ENCODE measurements at regions not wholly inside any gene's neighbourhood (a gene's known extent, or its start where the extent isn't known, plus 50 kb on each side); places are given as distances from the start of the nearest gene placed in this dataset.

- WGBS (ENCODE audit: insufficient coverage): no CpG with 5 or more reads among the region's 3 CpGs
- H3K36me3 ChIP-seq (ENCODE audit: control insufficient read depth, insufficient read depth, low read length): no peaks in the 10 kb centered on the region
- no peaks in the 10 kb centered on the region for H3K9me3 ChIP-seq (ENCODE audit: control insufficient read depth, insufficient read depth, low read length)
- H3K4me3 ChIP-seq (ENCODE audit: low read depth, low read length): no peak overlapping the region
- H3K4me1 ChIP-seq (ENCODE audit: control insufficient read depth, insufficient read depth, low read length): no peaks in the 10 kb centered on the region
- H3K27me3 ChIP-seq (ENCODE audit: control insufficient read depth, insufficient read depth, low read length): no peaks in the 10 kb centered on the region
- H3K27ac ChIP-seq (ENCODE audit: low read depth, low read length): no peak overlapping the region
- DNase-seq (ENCODE audit: low read depth in 4 of 6, low spot score in 6 of 6): no peak
These were observed 234.5 kb downstream of the HNRNPD start for GRCh38 chr4:82139287-82139686.

GRCh38 chr4:82138374-82138773 lies 235.4 kb downstream of the HNRNPD start:
- Histone ChIP-seq H3K36me3 (ENCODE audit: control insufficient read depth, insufficient read depth, low read length) (no peaks in the 10 kb centered on the region), H3K4me1 (ENCODE audit: control insufficient read depth, insufficient read depth, low read length) (no peaks in the 10 kb centered on the region), H3K9me3 (ENCODE audit: control insufficient read depth, insufficient read depth, low read length) (no peaks in the 10 kb centered on the region), H3K27ac (ENCODE audit: low read depth, low read length) (no peak overlapping the region), H3K4me3 (ENCODE audit: low read depth, low read length) (no peak overlapping the region), H3K27me3 (ENCODE audit: control insufficient read depth, insufficient read depth, low read length) (no peaks in the 10 kb centered on the region)
- no peak for DNase-seq (ENCODE audit: low read depth in 4 of 6, low spot score in 6 of 6)
- WGBS (ENCODE audit: insufficient coverage): no CpG with 5 or more reads among the region's 4 CpGs

- no peaks in the 10 kb centered on the region for H3K36me3 ChIP-seq (ENCODE audit: control insufficient read depth, insufficient read depth, low read length)
- DNase-seq (ENCODE audit: low read depth in 4 of 6, low spot score in 6 of 6): no peak
- no peak overlapping the region for H3K4me3 ChIP-seq (ENCODE audit: low read depth, low read length)
- H3K4me1 ChIP-seq (ENCODE audit: control insufficient read depth, insufficient read depth, low read length): no peaks in the 10 kb centered on the region
- H3K9me3 ChIP-seq (ENCODE audit: control insufficient read depth, insufficient read depth, low read length): no peaks in the 10 kb centered on the region
- no peak overlapping the region for H3K27ac ChIP-seq (ENCODE audit: low read depth, low read length)
- 75% methylated on average over 1 of the region's 2 CpGs for WGBS (ENCODE audit: insufficient coverage)
- H3K27me3 ChIP-seq (ENCODE audit: control insufficient read depth, insufficient read depth, low read length): no peaks in the 10 kb centered on the region
These were observed 237.5 kb downstream of the HNRNPD start for GRCh38 chr4:82136161-82136801.

GRCh38 chr4:82128355-82128754 lies 245.4 kb downstream of the HNRNPD start:
- H3K27ac ChIP-seq (ENCODE audit: low read depth, low read length): no peak overlapping the region
- 100% methylated on average over 2 of the region's 4 CpGs for WGBS (ENCODE audit: insufficient coverage)
- H3K9me3 ChIP-seq (ENCODE audit: control insufficient read depth, insufficient read depth, low read length): no peaks in the 10 kb centered on the region
- no peak for DNase-seq (ENCODE audit: low read depth in 4 of 6, low spot score in 6 of 6)
- no peaks in the 10 kb centered on the region for H3K27me3 ChIP-seq (ENCODE audit: control insufficient read depth, insufficient read depth, low read length)
- H3K4me3 ChIP-seq (ENCODE audit: low read depth, low read length): no peak overlapping the region
- no peaks in the 10 kb centered on the region for H3K4me1 ChIP-seq (ENCODE audit: control insufficient read depth, insufficient read depth, low read length)
- H3K36me3 ChIP-seq (ENCODE audit: control insufficient read depth, insufficient read depth, low read length): no peaks in the 10 kb centered on the region

- Histone ChIP-seq H3K27ac (ENCODE audit: low read depth, low read length) (no peak overlapping the region), H3K36me3 (ENCODE audit: control insufficient read depth, insufficient read depth, low read length) (no peaks in the 10 kb centered on the region), H3K4me3 (ENCODE audit: low read depth, low read length) (no peak overlapping the region), H3K9me3 (ENCODE audit: control insufficient read depth, insufficient read depth, low read length) (no peaks in the 10 kb centered on the region), H3K4me1 (ENCODE audit: control insufficient read depth, insufficient read depth, low read length) (no peaks in the 10 kb centered on the region), H3K27me3 (ENCODE audit: control insufficient read depth, insufficient read depth, low read length) (no peaks in the 10 kb centered on the region)
- 89% methylated on average over 4 of the region's 5 CpGs for WGBS (ENCODE audit: insufficient coverage)
- DNase-seq (ENCODE audit: low read depth in 4 of 6, low spot score in 6 of 6): no peak
These were observed 247.2 kb downstream of the HNRNPD start for GRCh38 chr4:82126512-82127040.

- DNase-seq (ENCODE audit: low read depth in 4 of 6, low spot score in 6 of 6): no peak
- Histone ChIP-seq H3K4me3 (ENCODE audit: low read depth, low read length) (no peak overlapping the region), H3K27me3 (ENCODE audit: control insufficient read depth, insufficient read depth, low read length) (no peaks in the 10 kb centered on the region), H3K4me1 (ENCODE audit: control insufficient read depth, insufficient read depth, low read length) (no peaks in the 10 kb centered on the region), H3K27ac (ENCODE audit: low read depth, low read length) (no peak overlapping the region), H3K36me3 (ENCODE audit: control insufficient read depth, insufficient read depth, low read length) (no peaks in the 10 kb centered on the region), H3K9me3 (ENCODE audit: control insufficient read depth, insufficient read depth, low read length) (no peaks in the 10 kb centered on the region)
- 100% methylated on average over 2 of the region's 6 CpGs for WGBS (ENCODE audit: insufficient coverage)
These were observed 247.9 kb downstream of the HNRNPD start for GRCh38 chr4:82125787-82126297.

- H3K4me3 ChIP-seq (ENCODE audit: low read depth, low read length): no peak overlapping the region
- DNase-seq (ENCODE audit: low read depth in 4 of 6, low spot score in 6 of 6): no peak
- H3K36me3 ChIP-seq (ENCODE audit: control insufficient read depth, insufficient read depth, low read length): no peaks in the 10 kb centered on the region
- no peaks in the 10 kb centered on the region for H3K27me3 ChIP-seq (ENCODE audit: control insufficient read depth, insufficient read depth, low read length)
- WGBS (ENCODE audit: insufficient coverage): 66% methylated on average over 2 of the region's 7 CpGs
- no peak overlapping the region for H3K27ac ChIP-seq (ENCODE audit: low read depth, low read length)
- H3K9me3 ChIP-seq (ENCODE audit: control insufficient read depth, insufficient read depth, low read length): no peaks in the 10 kb centered on the region
- no peaks in the 10 kb centered on the region for H3K4me1 ChIP-seq (ENCODE audit: control insufficient read depth, insufficient read depth, low read length)
These were observed 248.6 kb downstream of the HNRNPD start for GRCh38 chr4:82124932-82125786.

GRCh38 chr4:82124365-82124764 lies 249.4 kb downstream of the HNRNPD start:
- H3K27me3 ChIP-seq (ENCODE audit: control insufficient read depth, insufficient read depth, low read length): no peaks in the 10 kb centered on the region
- no peak overlapping the region for H3K4me3 ChIP-seq (ENCODE audit: low read depth, low read length)
- 69% methylated on average over 2 of the region's 5 CpGs for WGBS (ENCODE audit: insufficient coverage)
- no peaks in the 10 kb centered on the region for H3K9me3 ChIP-seq (ENCODE audit: control insufficient read depth, insufficient read depth, low read length)
- H3K27ac ChIP-seq (ENCODE audit: low read depth, low read length): no peak overlapping the region
- no peak for DNase-seq (ENCODE audit: low read depth in 4 of 6, low spot score in 6 of 6)
- no peaks in the 10 kb centered on the region for H3K36me3 ChIP-seq (ENCODE audit: control insufficient read depth, insufficient read depth, low read length)
- H3K4me1 ChIP-seq (ENCODE audit: control insufficient read depth, insufficient read depth, low read length): no peaks in the 10 kb centered on the region

GRCh38 chr4:82123934-82124333 lies 249.9 kb downstream of the HNRNPD start:
- Histone ChIP-seq H3K36me3 (ENCODE audit: control insufficient read depth, insufficient read depth, low read length) (no peaks in the 10 kb centered on the region), H3K27me3 (ENCODE audit: control insufficient read depth, insufficient read depth, low read length) (no peaks in the 10 kb centered on the region), H3K4me3 (ENCODE audit: low read depth, low read length) (no peak overlapping the region), H3K9me3 (ENCODE audit: control insufficient read depth, insufficient read depth, low read length) (no peaks in the 10 kb centered on the region), H3K4me1 (ENCODE audit: control insufficient read depth, insufficient read depth, low read length) (no peaks in the 10 kb centered on the region), H3K27ac (ENCODE audit: low read depth, low read length) (no peak overlapping the region)
- no CpG with 5 or more reads among the region's 3 CpGs for WGBS (ENCODE audit: insufficient coverage)
- no peak for DNase-seq (ENCODE audit: low read depth in 4 of 6, low spot score in 6 of 6)

All from spinal cord (tissue), 9 donors.